IMR-90 (cell line): ENCODE measurements at regions not wholly inside any gene's neighbourhood (a gene's known extent, or its start where the extent isn't known, plus 50 kb on each side); places are given as distances from the start of the nearest gene placed in this dataset.

Experiments
- ATAC-seq: fragments of 200-7000 bp; cut with Tn5 transposase; 2 replicates; pipeline ENCODE4 v1.9.1; 2020; ENCODE audit warnings: low read depth, mild to moderate bottlenecking, moderate library complexity
- BruUV-seq: library from RNA; stranded (reverse); fragments of 400-500 nt; replicated peaks from 2 replicates; lab custom pipeline; 2021; lab: Mats Ljungman, UMichigan
- CTCF ChIA-PET: fragments of 300-600 bp; formaldehyde crosslinking; extraction: SDS; loops from one replicate; lab custom pipeline; 2021; ENCODE audit warnings: antibody characterized with exemption; lab: Yijun Ruan, JAX
- POLR2A ChIA-PET: fragments of 300-600 bp; sonication (Branson Sonifier 250); formaldehyde crosslinking; loops from one replicate; lab custom pipeline; 2022; ENCODE audit warnings: antibody characterized with exemption; ENCODE audit not compliant: unreplicated experiment; lab: Charles Lee
- DNase-seq: peaks from one replicate; pipeline ENCODE4 v3.0.0; 2013
- H2AFZ ChIP-seq: replicated peaks from 2 replicates; pipeline ENCODE3; 2013; ENCODE audit warnings: low read length, mild to moderate bottlenecking; ENCODE audit not compliant: poor library complexity
- H2AK5ac ChIP-seq: 2 replicates; pipeline ENCODE4 v1.6.1; 2013; ENCODE audit warnings: low read depth, low read length, inconsistent platforms
- H2AK9ac ChIP-seq: replicated peaks from 2 replicates; pipeline ENCODE3; 2013; ENCODE audit warnings: mild to moderate bottlenecking, low read depth, low read length, moderate library complexity; ENCODE audit not compliant: poor library complexity
- H2BK120ac ChIP-seq: 2 replicates; pipeline ENCODE4 v1.6.1; 2013; ENCODE audit warnings: low read depth, low read length, inconsistent platforms
- H2BK15ac ChIP-seq: 3 replicates; pipeline ENCODE4 v1.6.1; 2013; ENCODE audit warnings: low read depth, low read length, inconsistent platforms
- H2BK20ac ChIP-seq: 2 replicates; pipeline ENCODE4 v1.6.1; 2013; ENCODE audit warnings: low read depth, mild to moderate bottlenecking, inconsistent platforms, low read length, moderate library complexity
- H2BK5ac ChIP-seq: 2 replicates; pipeline ENCODE4 v1.6.1; 2013; ENCODE audit warnings: mild to moderate bottlenecking, low read depth, low read length, inconsistent platforms; ENCODE audit not compliant: poor library complexity, severe bottlenecking
- H3K14ac ChIP-seq: replicated peaks from 2 replicates; pipeline ENCODE4 v1.6.1; 2013; ENCODE audit warnings: low read depth, low read length, inconsistent platforms
- H3K18ac ChIP-seq: 2 replicates; pipeline ENCODE4 v1.6.1; 2013; ENCODE audit warnings: low read depth, low read length, control low read depth
- H3K23ac ChIP-seq: 2 replicates; pipeline ENCODE4 v1.6.1; 2013; ENCODE audit warnings: low read depth, low read length, inconsistent platforms
- H3K27ac ChIP-seq: 2 replicates; pipeline ENCODE4 v1.5.1; 2013; ENCODE audit warnings: mild to moderate bottlenecking, control low read depth, low read length; ENCODE audit not compliant: insufficient read depth
- H3K27me3 ChIP-seq: 2 replicates; pipeline ENCODE4 v1.6.1; 2013; ENCODE audit warnings: low read length; ENCODE audit not compliant: control insufficient read depth, insufficient read depth
- H3K36me3 ChIP-seq: 2 replicates; pipeline ENCODE4 v1.6.1; 2013; ENCODE audit warnings: low read length, mixed read lengths; ENCODE audit not compliant: control insufficient read depth, insufficient read depth
- H3K4ac ChIP-seq: 2 replicates; pipeline ENCODE4 v1.6.1; 2013; ENCODE audit warnings: low read depth, low read length, inconsistent platforms
- H3K4me1 ChIP-seq: 2 replicates; pipeline ENCODE4 v1.6.1; 2013; ENCODE audit warnings: low read length, mixed read lengths; ENCODE audit not compliant: control insufficient read depth, insufficient read depth
- H3K4me2 ChIP-seq: 2 replicates; pipeline ENCODE4 v1.6.1; 2013; ENCODE audit warnings: low read depth, mild to moderate bottlenecking, control low read depth, low read length, moderate library complexity
- H3K4me3 ChIP-seq: 2 replicates; pipeline ENCODE4 v1.5.1; 2013; ENCODE audit warnings: low read depth, mild to moderate bottlenecking, control low read depth, low read length, moderate library complexity; ENCODE audit not compliant: insufficient read depth
- H3K56ac ChIP-seq: 2 replicates; pipeline ENCODE4 v1.6.1; 2013; ENCODE audit warnings: low read length, inconsistent platforms; ENCODE audit not compliant: insufficient read depth; ENCODE audit errors: extremely low read depth
- H3K79me1 ChIP-seq, 2 experiments: 2 replicates each; pipeline ENCODE4 v1.6.1; 2013; ENCODE audit warnings: low read length in 2 of 2, inconsistent platforms in 1 of 2, low read depth in 1 of 2
- H3K9ac ChIP-seq: 2 replicates; pipeline ENCODE4 v1.6.1; 2013; ENCODE audit warnings: low read depth, low read length, control low read depth
- H3K9me1 ChIP-seq: 2 replicates; pipeline ENCODE4 v1.6.1; 2013; ENCODE audit warnings: low read length, inconsistent platforms; ENCODE audit not compliant: insufficient read depth
- H3K9me3 ChIP-seq: 2 replicates; pipeline ENCODE4 v1.6.1; 2013; ENCODE audit warnings: low read length; ENCODE audit not compliant: control insufficient read depth, insufficient read depth
- H4K20me1 ChIP-seq: 2 replicates; pipeline ENCODE4 v1.6.1; 2013; ENCODE audit warnings: low read length, inconsistent platforms; ENCODE audit not compliant: insufficient read depth
- H4K5ac ChIP-seq: 2 replicates; pipeline ENCODE4 v1.6.1; 2013; ENCODE audit warnings: mild to moderate bottlenecking, low read depth, low read length, control low read depth
- H4K8ac ChIP-seq, 2 experiments: 2 replicates each; pipeline ENCODE4 v1.6.1; 2013; ENCODE audit warnings: low read depth in 2 of 2, low read length in 2 of 2, control low read depth in 1 of 2, inconsistent platforms in 1 of 2
- H4K91ac ChIP-seq: 2 replicates; pipeline ENCODE4 v1.6.1; 2013; ENCODE audit warnings: low read depth, low read length, inconsistent platforms; ENCODE audit not compliant: insufficient read depth
- BHLHE40 ChIP-seq: fragments of 150-350 bp; IDR thresholded peaks from 2 replicates; pipeline ENCODE4 v1.6.1; 2016; ENCODE audit warnings: mild to moderate bottlenecking, low read depth, low read length
- CEBPB ChIP-seq: IDR thresholded peaks from 2 replicates; pipeline ENCODE4 v1.6.1; 2012; ENCODE audit warnings: low read depth, low read length, improper control_type of control experiment
- CHD1 ChIP-seq: IDR thresholded peaks from 2 replicates; pipeline ENCODE4 v1.6.1; 2012; ENCODE audit warnings: low read depth, low read length, improper control_type of control experiment
- MXI1 ChIP-seq: IDR thresholded peaks from 2 replicates; pipeline ENCODE4 v1.6.1; 2012; ENCODE audit warnings: low read depth, mild to moderate bottlenecking, low read length, moderate library complexity, borderline replicate concordance
- WGBS, 2 experiments: methylation state at CpG; one replicate each; pipeline versions ENCODE4 v1.1.5 to v1.1.7; 2013; ENCODE audit warnings: missing lambda C conversion rate in 2 of 2; ENCODE audit not compliant: insufficient read length in 1 of 2; ENCODE audit errors: extremely low coverage in 2 of 2; 5-methylcytosine and 5-hydroxymethylcytosine counted together
- dilution Hi-C: fragments of 300-500 bp; cut with HindIII; formaldehyde crosslinking; loops from one replicate; pipeline ENCODE4 v1.14.3; 2018; ENCODE audit warnings: low sequenced_read_pairs; ENCODE audit not compliant: unreplicated experiment
- in situ Hi-C: fragments of 300-500 bp; cut with MboI; formaldehyde crosslinking; loops from 3 replicates; pipeline ENCODE4 v1.14.3; 2019; ENCODE audit warnings: low sequenced_read_pairs, inconsistent platforms, mixed read lengths
- intact Hi-C: fragments of 100-400 bp; cut with micrococcal nuclease; formaldehyde crosslinking; loops from 2 replicates; pipeline ENCODE4 v1.10.0; 2022
- TF ChIP-seq, protein P1 (sequence below): fragments of 150-350 bp; IDR thresholded peaks from 2 replicates; pipeline ENCODE4 v1.6.1; 2017; ENCODE audit warnings: mild to moderate bottlenecking, antibody characterized with exemption, low read length, low read depth
- TF ChIP-seq, protein P2 (sequence below): fragments of 150-350 bp; IDR thresholded peaks from 2 replicates; pipeline ENCODE4 v1.6.1; 2016; ENCODE audit warnings: low read depth, mild to moderate bottlenecking, low read length, moderate library complexity, borderline replicate concordance

DNA sequence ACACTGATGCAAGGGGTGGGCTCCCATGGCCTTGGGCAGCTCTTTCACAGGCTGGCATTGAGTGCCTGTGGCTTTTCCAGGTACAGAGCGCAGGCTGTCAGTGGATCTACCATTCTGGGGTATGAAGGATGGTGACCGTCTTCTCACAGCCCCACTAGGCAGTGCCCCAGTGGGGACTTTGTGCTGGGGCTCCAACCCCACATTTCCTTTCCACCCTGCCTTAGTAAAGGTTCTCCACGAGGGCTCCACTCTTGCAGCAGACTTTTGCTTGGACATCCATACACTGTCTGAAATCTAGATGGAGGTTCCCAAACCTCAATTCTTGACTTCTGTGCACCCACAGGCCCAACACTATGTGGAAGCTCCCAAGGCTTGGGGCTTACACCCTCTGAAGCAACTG is 107.9 kb upstream of the ECI2 start:
- H4K91ac ChIP-seq: no peak overlapping the region
- no peak overlapping the region for H2AK5ac ChIP-seq
- no CpG with 5 or more reads among the region's 3 CpGs for WGBS, 2 experiments
- H2BK120ac ChIP-seq: no peak overlapping the region
- intact Hi-C loops (no loop called here), in situ Hi-C loops (no loop called here), dilution Hi-C loops (no loop called here)
- no peak overlapping the region for H3K4me2 ChIP-seq
- H3K36me3 ChIP-seq: no peaks in the 10 kb centered on the region
- H3K4ac ChIP-seq: no peak overlapping the region
- no peak overlapping the region for H3K27ac ChIP-seq
- ChIA-PET CTCF (no interaction called here), POLR2A (no interaction called here)
- DNase-seq: no peak
- no peak overlapping the region for H3K14ac ChIP-seq
- H2BK15ac ChIP-seq: no peak overlapping the region
- H3K9me1 ChIP-seq: no peaks in the 10 kb centered on the region
- H4K8ac ChIP-seq: no peak overlapping the region
- no peak overlapping the region for H3K56ac ChIP-seq
- no peak overlapping the region for H2AK9ac ChIP-seq
- peaks cover 6% of the 10 kb centered on the region; the same call in 1 of the 2 replicates for H3K9me3 ChIP-seq
- no peaks in the 10 kb centered on the region; the same call in 1 of the 2 replicates for H3K27me3 ChIP-seq
- no peak overlapping the region for H4K5ac ChIP-seq
- no peak overlapping the region for H3K23ac ChIP-seq
- no peak overlapping the region for H3K18ac ChIP-seq
- no peak overlapping the region for H3K4me3 ChIP-seq
- H4K20me1 ChIP-seq: no peaks in the 10 kb centered on the region
- H3K4me1 ChIP-seq: no peaks in the 10 kb centered on the region
- H3K9ac ChIP-seq: no peak overlapping the region
- no peak for ATAC-seq
- no peak overlapping the region for H2BK20ac ChIP-seq
- H3K79me1 ChIP-seq: no peaks in the 10 kb centered on the region
- no peak overlapping the region for H2BK5ac ChIP-seq
- TF ChIP-seq, protein P1, sequence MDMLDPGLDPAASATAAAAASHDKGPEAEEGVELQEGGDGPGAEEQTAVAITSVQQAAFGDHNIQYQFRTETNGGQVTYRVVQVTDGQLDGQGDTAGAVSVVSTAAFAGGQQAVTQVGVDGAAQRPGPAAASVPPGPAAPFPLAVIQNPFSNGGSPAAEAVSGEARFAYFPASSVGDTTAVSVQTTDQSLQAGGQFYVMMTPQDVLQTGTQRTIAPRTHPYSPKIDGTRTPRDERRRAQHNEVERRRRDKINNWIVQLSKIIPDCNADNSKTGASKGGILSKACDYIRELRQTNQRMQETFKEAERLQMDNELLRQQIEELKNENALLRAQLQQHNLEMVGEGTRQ: no peak
- TF ChIP-seq, protein P2, sequence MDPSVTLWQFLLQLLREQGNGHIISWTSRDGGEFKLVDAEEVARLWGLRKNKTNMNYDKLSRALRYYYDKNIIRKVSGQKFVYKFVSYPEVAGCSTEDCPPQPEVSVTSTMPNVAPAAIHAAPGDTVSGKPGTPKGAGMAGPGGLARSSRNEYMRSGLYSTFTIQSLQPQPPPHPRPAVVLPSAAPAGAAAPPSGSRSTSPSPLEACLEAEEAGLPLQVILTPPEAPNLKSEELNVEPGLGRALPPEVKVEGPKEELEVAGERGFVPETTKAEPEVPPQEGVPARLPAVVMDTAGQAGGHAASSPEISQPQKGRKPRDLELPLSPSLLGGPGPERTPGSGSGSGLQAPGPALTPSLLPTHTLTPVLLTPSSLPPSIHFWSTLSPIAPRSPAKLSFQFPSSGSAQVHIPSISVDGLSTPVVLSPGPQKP: no peak
- no peak for TF ChIP-seq MXI1
- no peak for TF ChIP-seq CHD1
- no peak for TF ChIP-seq BHLHE40
- TF ChIP-seq CEBPB: no peak
- no TSS peak for BruUV-seq
- no peak overlapping the region for H2AFZ ChIP-seq
